Posterior cingulate gyrus (tissue), 11 donors: ENCODE measurements at regions not wholly inside any gene's neighbourhood (a gene's known extent, or its start where the extent isn't known, plus 50 kb on each side); places are given as distances from the start of the nearest gene placed in this dataset.
A peak's percentile ranks its signal among the peaks of the same experiment; 100 is the strongest.

Experiments used
- DNase-seq, 10 donors: peaks; one replicate each; pipeline versions ENCODE4 v3.0.0 to v3.0.0-alpha.2; 2020 to 2021; ENCODE audit warnings: mixed read lengths in 3 of 10
- intact Hi-C: fragments of 100-400 bp; cut with DNase I; formaldehyde crosslinking; loops from one replicate; pipeline ENCODE4 v1.15.1; 2023

- DNase-seq = no peak
- intact Hi-C loops = no loop called here
Observed at GRCh38 chr3:71893702-71894479, 108.9 kb upstream of the PROK2 start.

GRCh38 chr3:71893122-71893521 lies 108.2 kb upstream of the PROK2 start:
- intact Hi-C loops = no loop called here
- DNase-seq = peak in 6 of 10 donors; percentile 42 to 89 (median 65)

- DNase-seq = no peak
- intact Hi-C loops = no loop called here
Observed at GRCh38 chr3:71891483-71891882, 106.5 kb upstream of the PROK2 start.

GRCh38 chr3:71890356-71890931 lies 105.5 kb upstream of the PROK2 start:
- intact Hi-C loops = no loop called here
- no peak for DNase-seq

- DNase-seq = no peak
- intact Hi-C loops = no loop called here
Observed at GRCh38 chr3:71887256-71887655, 102.3 kb upstream of the PROK2 start.

GRCh38 chr3:71885006-71885405 lies 100.1 kb upstream of the PROK2 start:
- DNase-seq = no peak
- intact Hi-C loops = no loop called here

- intact Hi-C loops = no loop called here
- no peak for DNase-seq
Observed at GRCh38 chr3:71881732-71882131, 96.8 kb upstream of the PROK2 start.

GRCh38 chr3:71881041-71881440 lies 96.1 kb upstream of the PROK2 start:
- DNase-seq = no peak
- intact Hi-C loops = no loop called here

GRCh38 chr3:71879089-71879488 lies 94.1 kb upstream of the PROK2 start:
- no peak for DNase-seq

GRCh38 chr3:71876135-71877105 lies 91.5 kb upstream of the PROK2 start:
- DNase-seq = no peak
- intact Hi-C loops = loop anchor here (5.0 kb wide), 1 partner anchor 81 kb away; no protein-coding TSS in a partner anchor

More at GRCh38 chr3:71879089-71879488, 94.1 kb upstream of the PROK2 start:
- intact Hi-C loops = loop anchor here (5.0 kb wide), 1 partner anchor 78 kb away; no protein-coding TSS in a partner anchor

GRCh38 chr3:71875461-71875947 lies 90.6 kb upstream of the PROK2 start:
- intact Hi-C loops = loop anchor here (1.0 to 5.0 kb wide), 2 partner anchors 82 to 947 kb away; no protein-coding TSS in a partner anchor
- DNase-seq = peak; percentile 72 to 97 (median 84)

- intact Hi-C loops = loop anchor here (1.0 to 5.0 kb wide), 2 partner anchors 83 to 948 kb away; no protein-coding TSS in a partner anchor
- no peak for DNase-seq
Observed at GRCh38 chr3:71874618-71875017, 89.7 kb upstream of the PROK2 start.

GRCh38 chr3:71873093-71873611 lies 88.2 kb upstream of the PROK2 start:
- intact Hi-C loops = no loop called here
- DNase-seq = no peak

GRCh38 chr3:71872256-71872655 lies 87.3 kb upstream of the PROK2 start:
- intact Hi-C loops = no loop called here

GRCh38 chr3:71870966-71871512 lies 86.1 kb upstream of the PROK2 start:
- DNase-seq = no peak
- intact Hi-C loops = no loop called here

More at GRCh38 chr3:71872256-71872655, 87.3 kb upstream of the PROK2 start:
- DNase-seq = no peak

GRCh38 chr3:71868876-71869275 lies 83.9 kb upstream of the PROK2 start:
- intact Hi-C loops = no loop called here
- DNase-seq = no peak

- DNase-seq = no peak
- intact Hi-C loops = no loop called here
Observed at GRCh38 chr3:71865727-71866126, 80.8 kb upstream of the PROK2 start.

- intact Hi-C loops = no loop called here
- no peak for DNase-seq
Observed at GRCh38 chr3:71863563-71864190, 78.7 kb upstream of the PROK2 start.

GRCh38 chr3:71862371-71863140 lies 77.6 kb upstream of the PROK2 start:
- no peak for DNase-seq
- intact Hi-C loops = no loop called here
